GM18526 (cell line): ENCODE measurements at regions not wholly inside any gene's neighbourhood (a gene's known extent, or its start where the extent isn't known, plus 50 kb on each side); places are given as distances from the start of the nearest gene placed in this dataset.

Experiments used
- POLR2A ChIP-seq: IDR thresholded peaks from 3 replicates; pipeline ENCODE4 v1.6.1; 2011; ENCODE audit not compliant: insufficient read length; ENCODE audit errors: extremely low read depth

DNA sequence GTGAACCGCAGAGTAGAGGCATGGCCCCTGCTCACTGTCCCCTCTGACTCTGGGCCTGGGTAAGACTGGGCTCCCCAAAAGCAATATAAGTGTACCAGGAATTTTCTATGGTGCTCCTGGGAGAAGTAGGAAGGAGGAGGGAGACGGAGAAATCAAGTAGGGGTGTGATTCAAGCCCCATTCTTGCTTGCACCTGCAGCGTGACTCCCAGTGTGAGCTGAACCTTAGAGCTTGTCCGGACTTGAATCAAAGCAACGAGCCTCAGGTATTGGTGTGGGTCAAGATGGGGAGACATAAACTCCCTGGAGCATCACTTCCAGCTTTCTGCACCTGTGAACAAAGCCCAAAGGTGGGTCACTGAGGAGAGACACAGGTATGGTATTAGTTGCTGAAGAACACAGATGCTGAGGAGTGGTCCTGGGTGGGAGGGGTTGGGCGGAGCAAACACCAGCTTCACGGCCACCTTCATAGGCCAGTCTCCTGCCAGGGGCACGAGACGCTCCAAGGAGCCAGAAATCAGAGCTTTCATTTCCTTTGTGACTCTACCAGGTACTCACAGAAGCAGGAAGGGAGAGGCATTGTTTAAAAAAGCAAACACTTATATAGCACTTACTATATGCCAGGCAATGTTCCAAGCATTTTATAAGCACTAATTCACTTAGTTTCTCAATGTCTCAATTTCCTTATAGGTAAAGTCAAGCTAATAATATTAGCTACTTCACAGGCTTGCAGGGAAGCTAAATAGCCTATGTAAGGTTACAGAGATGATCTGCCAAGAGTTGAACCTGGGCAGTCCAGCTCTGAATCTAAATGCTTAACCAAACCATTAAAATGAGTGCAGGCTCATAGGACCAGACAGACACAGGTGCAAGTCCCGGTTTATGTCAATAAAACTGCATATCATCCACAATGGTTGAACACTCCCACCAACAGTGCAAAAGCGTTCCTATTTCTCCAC is 775.3 kb downstream of the UQCRFS1 start:
- no peak for TF ChIP-seq POLR2A

DNA sequence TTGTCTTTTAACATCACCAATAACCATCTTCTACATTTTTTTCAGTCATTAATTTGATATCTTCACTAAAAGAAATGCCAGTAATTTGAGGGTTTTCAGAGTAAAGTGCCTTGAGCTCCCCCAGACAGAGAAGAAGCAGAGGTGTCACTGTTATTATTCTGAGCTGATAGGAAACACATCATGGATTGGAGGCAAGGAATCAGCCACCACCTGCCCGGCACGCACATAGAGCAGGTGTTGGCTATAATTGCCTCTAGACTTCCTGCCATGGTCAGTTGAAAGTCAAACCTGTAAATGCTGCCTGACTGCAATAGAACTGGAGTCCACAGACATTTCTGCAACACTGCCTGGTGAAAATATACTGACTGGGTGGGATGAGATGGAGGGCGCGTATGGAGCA is 776.6 kb downstream of the UQCRFS1 start:
- TF ChIP-seq POLR2A: no peak

DNA sequence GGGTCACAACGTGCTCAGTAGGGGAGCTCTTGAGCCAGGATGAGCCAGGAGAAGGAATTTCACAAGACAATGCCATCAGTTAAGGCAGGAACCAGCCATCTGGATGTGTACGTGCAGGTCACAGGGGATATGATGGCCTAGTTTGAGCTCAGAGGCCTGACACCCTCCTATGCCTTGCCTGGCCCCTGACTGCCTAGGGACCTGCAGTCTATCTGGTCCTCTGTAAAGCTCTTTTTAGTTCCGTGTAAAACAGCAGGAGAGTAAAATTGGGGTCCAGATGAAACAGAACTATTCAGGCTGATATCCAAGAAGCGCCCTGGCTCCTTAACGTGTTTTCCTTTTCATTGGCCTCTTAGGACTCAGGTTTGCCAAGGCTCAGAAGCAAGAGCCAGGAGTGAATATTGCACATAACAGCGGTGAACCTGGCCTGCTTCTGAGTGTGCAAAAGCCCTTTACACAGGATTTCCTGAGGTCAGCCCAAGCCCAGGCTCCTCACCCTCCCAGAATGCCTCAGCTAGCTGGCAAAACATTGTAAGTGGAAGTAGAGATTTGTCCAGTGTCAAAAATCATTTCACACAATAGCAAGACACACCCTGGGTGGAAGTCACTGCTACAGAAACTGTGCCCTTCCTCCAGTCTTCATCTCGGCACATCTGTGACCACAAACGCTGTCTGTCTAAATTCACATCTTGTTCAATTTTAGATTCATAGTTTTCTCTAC is 777.2 kb downstream of the UQCRFS1 start:
- TF ChIP-seq POLR2A: no peak

DNA sequence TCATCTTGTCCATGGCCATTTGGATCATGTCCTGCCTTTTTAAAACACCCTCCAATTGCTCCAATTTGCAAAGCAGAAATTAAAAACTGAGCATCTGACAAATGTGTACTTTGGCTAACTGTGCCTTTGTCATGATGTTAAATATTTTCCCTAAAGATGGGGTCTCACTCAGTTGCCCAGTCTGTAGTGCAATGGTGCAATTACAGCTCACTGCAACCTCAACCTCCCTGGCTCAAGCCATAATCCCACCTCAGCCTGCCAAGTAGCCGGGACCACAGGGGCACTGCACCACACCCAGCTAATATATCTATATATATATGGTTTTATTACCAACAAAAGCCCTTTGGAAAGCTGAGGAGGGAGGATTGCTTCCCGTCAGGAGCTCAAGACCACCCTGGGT is 782.7 kb downstream of the UQCRFS1 start:
- TF ChIP-seq POLR2A: no peak

DNA sequence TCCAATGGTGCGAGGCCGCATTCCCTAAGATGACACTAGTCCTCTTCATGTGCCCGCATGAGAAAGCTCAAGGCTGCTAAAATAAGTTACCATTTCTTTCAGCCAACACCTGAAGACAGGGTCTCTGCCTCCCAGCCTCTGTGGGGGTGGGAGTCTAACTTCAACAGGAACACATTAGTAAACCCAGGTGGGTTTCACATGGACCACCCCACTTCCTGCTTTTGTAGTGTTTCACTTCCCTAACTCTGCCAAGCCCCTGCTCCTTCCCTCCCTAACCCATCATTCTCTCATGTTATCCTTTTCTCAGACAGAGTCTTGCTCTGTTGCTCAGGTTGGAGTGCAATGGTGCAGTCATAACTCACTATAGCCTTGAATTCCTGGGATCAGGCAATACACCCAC is 783.6 kb downstream of the UQCRFS1 start:
- TF ChIP-seq POLR2A: no peak

DNA sequence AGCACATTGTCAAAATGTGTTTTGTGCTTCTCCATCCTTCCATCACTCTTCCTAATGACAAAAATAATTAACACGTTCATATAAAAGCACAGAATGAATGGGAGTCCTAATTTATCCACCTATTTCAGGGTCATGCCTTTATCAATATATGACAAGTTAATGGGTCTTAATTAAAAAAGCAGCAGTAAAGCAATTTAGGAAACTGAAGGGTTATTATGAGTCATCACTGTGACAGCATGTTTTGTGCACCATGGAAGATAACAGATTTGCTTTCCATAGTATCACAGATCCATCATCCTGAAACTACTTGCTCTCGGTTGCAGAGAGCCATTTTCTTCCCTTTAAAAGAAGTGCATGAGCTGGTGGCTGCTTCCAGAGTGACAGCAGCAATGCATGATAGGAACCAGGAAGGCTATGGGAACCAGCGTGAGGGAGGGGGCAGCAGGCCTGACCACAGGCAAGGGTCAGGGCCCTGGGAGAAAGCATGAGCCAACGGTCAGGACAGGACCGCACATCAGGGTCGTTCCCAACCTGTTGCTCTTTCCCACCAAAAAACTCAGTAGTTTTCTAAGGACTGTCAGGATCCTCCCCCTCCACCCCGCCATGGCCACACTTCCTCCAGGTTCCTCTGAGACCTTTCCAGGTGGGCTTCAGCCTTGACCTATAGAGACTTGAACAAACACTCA is 784.1 kb downstream of the UQCRFS1 start:
- TF ChIP-seq POLR2A: no peak

DNA sequence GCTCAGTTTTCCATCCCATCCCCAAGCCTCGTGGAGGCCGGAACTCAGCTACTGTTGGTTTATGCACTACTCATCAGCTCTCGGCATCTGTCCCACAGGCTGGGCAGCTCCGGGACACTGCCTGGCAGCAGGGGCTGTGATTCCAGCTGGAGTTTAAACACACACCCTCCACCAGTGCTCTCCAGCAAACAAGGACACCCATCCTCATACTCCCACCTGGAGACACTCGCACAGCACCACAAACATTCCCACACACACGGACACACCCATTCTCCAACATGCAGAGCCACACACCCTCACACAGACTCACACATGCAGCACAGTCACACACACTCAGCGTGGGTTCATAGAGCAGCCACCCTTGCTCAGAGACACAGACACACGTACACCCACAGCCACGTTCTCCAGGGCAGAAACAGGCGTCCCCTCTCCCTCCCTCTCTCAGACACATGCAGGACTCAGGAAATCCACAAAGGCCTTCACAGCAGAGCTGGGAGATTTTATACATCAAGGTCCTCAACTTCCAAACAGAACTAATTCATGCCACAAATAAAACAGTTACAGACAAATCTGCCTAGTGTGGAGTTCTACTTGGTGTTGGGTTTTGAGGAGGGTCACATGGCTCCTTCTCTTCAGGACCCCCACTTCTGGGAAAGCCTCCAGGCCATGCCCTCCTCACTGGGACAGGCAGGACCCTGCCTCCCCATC is 785.4 kb downstream of the UQCRFS1 start:
- no peak for TF ChIP-seq POLR2A

DNA sequence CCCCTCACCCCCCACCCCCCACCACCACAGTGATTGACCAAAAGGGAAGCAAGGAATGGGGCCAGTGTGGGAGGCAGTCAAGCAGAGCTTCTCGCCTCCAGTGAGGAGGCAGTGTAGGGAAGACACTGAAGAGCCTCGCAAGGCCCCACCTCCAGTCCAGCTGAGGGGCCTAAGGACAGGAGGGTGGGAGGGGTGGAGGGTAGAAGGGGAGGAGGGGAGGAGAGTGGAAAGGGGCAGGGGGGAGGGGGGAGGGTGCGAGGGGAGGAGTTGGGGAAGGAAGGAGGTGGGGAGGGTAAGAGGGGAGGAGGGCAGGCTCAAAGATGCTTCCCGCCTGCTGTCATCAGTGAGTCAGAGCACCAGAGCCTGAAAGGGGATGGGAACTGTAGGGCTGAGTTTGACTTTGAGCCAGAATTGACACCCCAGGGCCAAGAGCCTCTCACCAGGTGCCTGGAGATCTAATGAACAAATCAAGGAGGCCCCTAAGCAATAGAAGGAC is 786.2 kb downstream of the UQCRFS1 start:
- no peak for TF ChIP-seq POLR2A

DNA sequence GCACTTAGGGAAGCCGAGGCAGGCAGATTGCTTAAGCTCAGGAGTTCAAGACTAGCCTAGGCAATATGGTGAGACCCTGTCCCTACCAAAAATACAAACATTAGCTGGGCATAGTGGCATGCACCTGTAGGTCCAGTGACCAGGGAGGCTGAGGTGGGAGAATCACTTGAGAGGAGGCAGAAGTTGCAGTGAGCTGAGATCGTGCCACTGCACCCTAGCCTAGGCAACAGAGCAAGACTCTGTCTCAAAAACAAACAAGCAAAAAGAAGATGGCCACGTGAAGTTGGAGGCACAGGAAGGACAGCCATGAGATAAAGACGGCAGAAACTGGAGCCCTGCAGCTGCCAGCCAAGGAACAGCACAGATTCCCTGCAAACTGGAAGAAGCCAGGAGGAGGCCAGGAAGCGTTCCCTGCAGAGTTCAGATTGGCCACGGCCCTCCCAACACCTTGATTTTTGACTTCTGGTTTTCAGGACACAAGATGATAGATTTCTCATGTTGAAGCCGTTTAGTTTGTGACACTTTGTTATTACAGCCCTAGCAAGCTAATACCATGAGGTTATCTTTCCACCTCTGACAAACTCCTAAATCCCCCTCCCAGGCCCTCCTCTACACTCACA is 786.7 kb downstream of the UQCRFS1 start:
- no peak for TF ChIP-seq POLR2A

DNA sequence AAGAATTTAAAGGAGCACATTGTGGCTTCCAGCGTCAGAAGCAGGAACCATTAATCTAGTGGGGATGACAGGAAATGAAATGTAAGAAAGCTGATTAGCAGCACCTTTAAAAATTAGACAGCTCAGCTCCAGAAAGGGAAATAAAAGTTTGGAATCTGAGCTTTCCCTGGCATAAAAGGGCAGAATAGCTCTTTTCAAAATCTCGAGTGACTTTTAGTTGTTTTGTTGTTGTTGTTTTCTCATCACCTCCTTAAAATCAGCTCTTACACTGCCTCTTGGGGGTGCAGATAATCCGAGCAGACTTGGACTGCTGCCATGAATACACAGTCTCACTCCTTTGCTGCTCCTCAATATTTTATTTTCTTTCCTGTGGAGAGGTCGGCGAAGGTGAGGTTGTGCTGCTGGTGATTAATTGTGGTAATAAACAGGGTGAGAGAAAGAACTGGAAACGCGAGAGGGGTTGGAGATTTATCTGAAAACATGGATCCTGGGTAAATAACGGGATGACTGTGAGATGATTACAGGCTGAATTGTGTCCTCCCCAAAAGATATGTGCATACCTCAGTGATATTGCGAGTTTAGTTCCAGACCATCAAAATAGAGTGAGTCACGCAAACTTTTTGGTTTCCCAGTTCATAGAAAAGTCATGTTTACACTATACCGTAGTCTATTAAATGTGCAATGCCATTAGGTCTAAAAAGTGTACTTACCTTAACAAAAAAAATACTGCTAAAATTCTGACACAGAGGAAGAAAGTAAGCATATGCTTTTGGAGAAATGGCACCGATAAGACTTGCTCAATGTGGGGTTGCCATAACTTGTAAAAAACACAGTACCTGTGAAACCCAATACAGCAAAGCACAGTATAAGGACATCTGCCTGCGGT is 787.7 kb downstream of the UQCRFS1 start:
- TF ChIP-seq POLR2A: no peak

DNA sequence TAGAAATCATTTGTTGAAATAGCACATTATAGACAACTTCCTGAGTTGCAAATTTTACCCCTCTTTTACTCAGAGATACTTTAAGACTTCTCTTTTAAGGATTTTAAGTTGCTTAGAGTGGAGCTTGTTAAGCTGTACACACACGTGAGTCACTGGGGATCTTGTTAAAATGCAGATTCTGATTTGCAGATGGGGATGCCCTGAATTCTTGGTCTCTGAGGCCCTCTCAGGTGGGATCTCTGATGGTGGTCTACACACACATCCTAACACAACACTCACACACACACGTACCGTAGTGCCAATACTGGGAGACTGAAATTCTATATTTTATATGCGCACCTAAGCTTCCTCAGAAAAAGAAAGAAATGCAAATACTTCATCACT is 788.3 kb downstream of the UQCRFS1 start:
- no peak for TF ChIP-seq POLR2A

DNA sequence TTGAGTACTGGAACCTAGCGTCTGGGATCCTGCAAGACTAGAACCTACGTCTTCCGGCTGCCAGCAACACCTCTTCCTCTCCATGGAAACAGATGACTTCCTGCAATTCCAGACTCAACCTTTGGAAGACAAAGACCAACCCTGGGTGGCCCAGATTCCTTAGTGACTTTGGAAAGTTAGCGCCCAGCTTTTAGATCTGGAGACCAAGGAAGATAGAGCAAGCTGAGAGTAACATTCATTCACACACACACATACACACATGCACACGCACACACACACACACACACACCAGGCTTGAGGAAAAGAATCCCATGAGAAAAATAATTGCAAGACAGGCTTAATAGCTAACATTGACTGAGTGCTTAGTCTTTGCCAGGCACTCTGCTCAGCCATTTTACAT is 788.9 kb downstream of the UQCRFS1 start:
- no peak for TF ChIP-seq POLR2A

DNA sequence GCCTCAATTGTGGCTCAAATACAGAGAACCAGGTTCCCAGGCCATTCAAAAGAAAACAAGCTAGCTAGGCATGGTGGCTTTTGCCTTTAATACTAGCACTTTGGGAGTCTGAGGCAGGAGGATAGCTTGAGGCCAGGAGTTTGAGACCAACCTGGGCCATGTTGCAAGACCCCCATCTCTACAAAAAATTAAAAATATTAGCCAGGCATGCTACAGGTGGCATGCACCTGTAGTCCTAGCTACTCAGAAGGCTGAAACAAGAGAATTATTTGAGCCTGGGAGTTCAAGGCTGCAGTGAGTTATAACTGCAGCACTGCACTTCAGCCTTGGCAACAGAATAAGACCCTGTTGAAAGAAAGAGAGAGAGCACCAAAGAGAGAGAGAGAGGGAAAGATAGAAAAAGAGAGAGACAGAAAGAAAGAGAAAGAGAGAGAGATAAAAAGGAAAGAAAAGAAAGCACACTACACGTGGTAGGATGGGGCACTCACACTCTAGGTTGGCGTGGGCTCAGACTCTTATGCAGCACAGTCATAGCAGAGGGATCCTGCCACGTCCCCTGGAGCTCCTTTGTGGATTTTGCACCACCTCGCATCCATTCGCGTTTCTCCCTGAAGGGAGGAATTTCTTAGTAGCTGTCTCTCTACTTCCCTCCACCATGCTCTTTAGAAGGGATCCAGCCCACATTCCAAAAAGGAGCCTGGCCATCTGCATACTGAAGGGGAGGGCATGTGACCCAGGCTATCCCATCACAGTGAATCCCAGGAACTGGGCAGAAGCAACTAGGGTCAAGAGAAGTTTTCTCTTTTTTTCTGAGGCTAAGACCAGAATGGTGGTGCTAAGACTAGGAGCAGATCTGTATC is 789.9 kb downstream of the UQCRFS1 start:
- no peak for TF ChIP-seq POLR2A
